ENCODE measurements at regions not wholly inside any gene's neighbourhood (a gene's known extent, or its start where the extent isn't known, plus 50 kb on each side); places are given as distances from the start of the nearest gene placed in this dataset.

DNA sequence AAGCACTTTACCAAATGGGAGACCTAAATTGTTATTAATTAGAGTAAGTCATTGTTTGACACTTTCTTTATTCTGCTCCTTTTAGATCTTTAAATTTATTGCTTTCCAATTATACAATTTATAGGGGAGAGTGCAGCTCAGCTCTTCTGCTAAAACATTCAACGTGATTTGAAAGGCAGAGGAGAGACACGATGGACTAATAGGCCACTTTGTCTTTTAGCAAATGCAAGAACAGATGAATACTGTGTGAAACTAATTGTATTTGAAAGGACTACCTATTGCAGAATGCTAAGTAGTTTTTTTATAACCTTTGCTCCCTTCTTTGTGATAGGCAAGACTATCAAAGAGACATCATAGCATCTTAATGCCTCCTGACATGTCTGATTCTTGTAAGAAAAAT is 320.4 kb upstream of the KLF3 start:
- H4K8ac ChIP-seq (ENCODE audit: low read depth in 2 of 2, low read length in 2 of 2), result no peak overlapping the region
- H2BK5ac ChIP-seq (ENCODE audit: low read depth, low read length, poor library complexity, severe bottlenecking), result no peak overlapping the region
- H3K4ac ChIP-seq (ENCODE audit: low read depth, low read length), result no peak overlapping the region
- no peak overlapping the region for H2BK15ac ChIP-seq (ENCODE audit: low read depth, low read length)
- no peak overlapping the region for H4K91ac ChIP-seq (ENCODE audit: insufficient read depth, low read depth, low read length)
- dilution Hi-C loops (cut with HindIII; ENCODE audit: low sequenced_read_pairs, unreplicated experiment) (no loop called here), in situ Hi-C loops (cut with MboI; ENCODE audit: low sequenced_read_pairs) (no loop called here), intact Hi-C loops (cut with micrococcal nuclease) (no loop called here)
- no peaks in the 10 kb centered on the region for H3K4me1 ChIP-seq (ENCODE audit: control insufficient read depth, insufficient read depth, low read length)
- no peaks in the 10 kb centered on the region for H3K9me1 ChIP-seq (ENCODE audit: insufficient read depth, low read length)
- DNase-seq (no peak), ATAC-seq (ENCODE audit: low read depth) (no peak)
- no peak overlapping the region for H2AFZ ChIP-seq (replicated peaks; ENCODE audit: low read length, poor library complexity)
- no peak overlapping the region for H3K14ac ChIP-seq (replicated peaks; ENCODE audit: low read depth, low read length)
- no peak overlapping the region for H3K56ac ChIP-seq (ENCODE audit: extremely low read depth, insufficient read depth, low read length)
- H3K9ac ChIP-seq (ENCODE audit: low read depth, low read length), result no peak overlapping the region
- WGBS, 2 experiments (ENCODE audit: extremely low coverage in 2 of 2, insufficient read length in 1 of 2), result no CpG with 5 or more reads among the region's 2 CpGs
- H3K4me2 ChIP-seq (ENCODE audit: low read depth, low read length), result no peak overlapping the region
- no peaks in the 10 kb centered on the region for H4K20me1 ChIP-seq (ENCODE audit: insufficient read depth, low read length)
- no TSS peak for BruUV-seq (replicated peaks)
- H3K27me3 ChIP-seq (ENCODE audit: control insufficient read depth, insufficient read depth, low read length), result no peaks in the 10 kb centered on the region
- no peak overlapping the region for H3K18ac ChIP-seq (ENCODE audit: low read depth, low read length)
- no peak overlapping the region for H3K27ac ChIP-seq (ENCODE audit: insufficient read depth, low read length)
- H3K36me3 ChIP-seq (ENCODE audit: control insufficient read depth, insufficient read depth, low read length), result no peaks in the 10 kb centered on the region
- H3K4me3 ChIP-seq (ENCODE audit: insufficient read depth, low read depth, low read length), result no peak overlapping the region
- H3K23ac ChIP-seq (ENCODE audit: low read depth, low read length), result no peak overlapping the region
- H2BK120ac ChIP-seq (ENCODE audit: low read depth, low read length), result no peak overlapping the region
- TF ChIP-seq BHLHE40 (IDR thresholded peaks at IDR 0.05; ENCODE audit: low read depth, low read length) (no peak), NFE2L2 (IDR thresholded peaks at IDR 0.05; ENCODE audit: low read depth, low read length) (no peak), POLR2A (IDR thresholded peaks at IDR 0.05; ENCODE audit: low read depth, low read length) (no peak), CEBPB (IDR thresholded peaks at IDR 0.05; ENCODE audit: low read depth, low read length) (no peak), CHD1 (IDR thresholded peaks at IDR 0.05; ENCODE audit: low read depth, low read length) (no peak), MXI1 (IDR thresholded peaks at IDR 0.05; ENCODE audit: borderline replicate concordance, low read depth, low read length) (no peak), RAD21 (IDR thresholded peaks at IDR 0.05; ENCODE audit: low read length) (no peak), RFX5 (IDR thresholded peaks at IDR 0.05; ENCODE audit: low read depth, low read length) (no peak), MAZ (IDR thresholded peaks at IDR 0.05; ENCODE audit: borderline replicate concordance, low read depth, low read length) (no peak), RCOR1 (IDR thresholded peaks at IDR 0.05; ENCODE audit: insufficient replicate concordance, low read length) (no peak), FOS (IDR thresholded peaks at IDR 0.05; ENCODE audit: low read depth, low read length) (no peak), MAFK (IDR thresholded peaks at IDR 0.05; ENCODE audit: low read depth, low read length) (no peak), SMC3 (IDR thresholded peaks at IDR 0.05; ENCODE audit: low read depth, low read length) (no peak)
- TF ChIP-seq, protein P1, sequence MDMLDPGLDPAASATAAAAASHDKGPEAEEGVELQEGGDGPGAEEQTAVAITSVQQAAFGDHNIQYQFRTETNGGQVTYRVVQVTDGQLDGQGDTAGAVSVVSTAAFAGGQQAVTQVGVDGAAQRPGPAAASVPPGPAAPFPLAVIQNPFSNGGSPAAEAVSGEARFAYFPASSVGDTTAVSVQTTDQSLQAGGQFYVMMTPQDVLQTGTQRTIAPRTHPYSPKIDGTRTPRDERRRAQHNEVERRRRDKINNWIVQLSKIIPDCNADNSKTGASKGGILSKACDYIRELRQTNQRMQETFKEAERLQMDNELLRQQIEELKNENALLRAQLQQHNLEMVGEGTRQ (IDR thresholded peaks at IDR 0.05; ENCODE audit: low read depth, low read length), result no peak
- TF ChIP-seq, protein P2, sequence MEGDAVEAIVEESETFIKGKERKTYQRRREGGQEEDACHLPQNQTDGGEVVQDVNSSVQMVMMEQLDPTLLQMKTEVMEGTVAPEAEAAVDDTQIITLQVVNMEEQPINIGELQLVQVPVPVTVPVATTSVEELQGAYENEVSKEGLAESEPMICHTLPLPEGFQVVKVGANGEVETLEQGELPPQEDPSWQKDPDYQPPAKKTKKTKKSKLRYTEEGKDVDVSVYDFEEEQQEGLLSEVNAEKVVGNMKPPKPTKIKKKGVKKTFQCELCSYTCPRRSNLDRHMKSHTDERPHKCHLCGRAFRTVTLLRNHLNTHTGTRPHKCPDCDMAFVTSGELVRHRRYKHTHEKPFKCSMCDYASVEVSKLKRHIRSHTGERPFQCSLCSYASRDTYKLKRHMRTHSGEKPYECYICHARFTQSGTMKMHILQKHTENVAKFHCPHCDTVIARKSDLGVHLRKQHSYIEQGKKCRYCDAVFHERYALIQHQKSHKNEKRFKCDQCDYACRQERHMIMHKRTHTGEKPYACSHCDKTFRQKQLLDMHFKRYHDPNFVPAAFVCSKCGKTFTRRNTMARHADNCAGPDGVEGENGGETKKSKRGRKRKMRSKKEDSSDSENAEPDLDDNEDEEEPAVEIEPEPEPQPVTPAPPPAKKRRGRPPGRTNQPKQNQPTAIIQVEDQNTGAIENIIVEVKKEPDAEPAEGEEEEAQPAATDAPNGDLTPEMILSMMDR (conservative IDR thresholded peaks at IDR 0.05; ENCODE audit: low read depth, low read length), result no peak
- TF ChIP-seq, protein P3, sequence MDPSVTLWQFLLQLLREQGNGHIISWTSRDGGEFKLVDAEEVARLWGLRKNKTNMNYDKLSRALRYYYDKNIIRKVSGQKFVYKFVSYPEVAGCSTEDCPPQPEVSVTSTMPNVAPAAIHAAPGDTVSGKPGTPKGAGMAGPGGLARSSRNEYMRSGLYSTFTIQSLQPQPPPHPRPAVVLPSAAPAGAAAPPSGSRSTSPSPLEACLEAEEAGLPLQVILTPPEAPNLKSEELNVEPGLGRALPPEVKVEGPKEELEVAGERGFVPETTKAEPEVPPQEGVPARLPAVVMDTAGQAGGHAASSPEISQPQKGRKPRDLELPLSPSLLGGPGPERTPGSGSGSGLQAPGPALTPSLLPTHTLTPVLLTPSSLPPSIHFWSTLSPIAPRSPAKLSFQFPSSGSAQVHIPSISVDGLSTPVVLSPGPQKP (IDR thresholded peaks at IDR 0.05; ENCODE audit: borderline replicate concordance, low read depth, low read length), result no peak
- no peak overlapping the region for H2BK20ac ChIP-seq (ENCODE audit: low read depth, low read length)
- H4K5ac ChIP-seq (ENCODE audit: low read depth, low read length), result no peak overlapping the region
- no peaks in the 10 kb centered on the region for H3K9me3 ChIP-seq (ENCODE audit: control insufficient read depth, insufficient read depth, low read length)
- no peaks in the 10 kb centered on the region for H3K79me1 ChIP-seq (ENCODE audit: low read depth in 1 of 2, low read length in 2 of 2)
- no peak overlapping the region for H2AK5ac ChIP-seq (ENCODE audit: low read depth, low read length)
- POLR2A ChIA-PET (ENCODE audit: unreplicated experiment), result interaction anchor here (0.6 kb wide), 1 partner anchor 299 kb away, joined by 3 read pairs; no protein-coding TSS in a partner anchor
- CTCF ChIA-PET, result no interaction called here
- H2AK9ac ChIP-seq (replicated peaks; ENCODE audit: low read depth, low read length, poor library complexity), result no peak overlapping the region

Data from IMR-90 (cell line).